Left renal cortex interstitium (tissue), 4 donors: ENCODE measurements at regions not wholly inside any gene's neighbourhood (a gene's known extent, or its start where the extent isn't known, plus 50 kb on each side); places are given as distances from the start of the nearest gene placed in this dataset.

Source experiments
- DNase-seq, 4 donors: peaks; one replicate each; pipeline ENCODE4 v3.0.0-alpha.2; 2013; ENCODE audit warnings: low read depth in 4 of 4, low spot score in 2 of 4, missing footprints in 1 of 4

GRCh38 chr10:64449603-64450002 lies 928.4 kb downstream of the REEP3 start:
- no peak for DNase-seq

- no peak for DNase-seq
These were observed 929.1 kb downstream of the REEP3 start for GRCh38 chr10:64450312-64450711.

DNA sequence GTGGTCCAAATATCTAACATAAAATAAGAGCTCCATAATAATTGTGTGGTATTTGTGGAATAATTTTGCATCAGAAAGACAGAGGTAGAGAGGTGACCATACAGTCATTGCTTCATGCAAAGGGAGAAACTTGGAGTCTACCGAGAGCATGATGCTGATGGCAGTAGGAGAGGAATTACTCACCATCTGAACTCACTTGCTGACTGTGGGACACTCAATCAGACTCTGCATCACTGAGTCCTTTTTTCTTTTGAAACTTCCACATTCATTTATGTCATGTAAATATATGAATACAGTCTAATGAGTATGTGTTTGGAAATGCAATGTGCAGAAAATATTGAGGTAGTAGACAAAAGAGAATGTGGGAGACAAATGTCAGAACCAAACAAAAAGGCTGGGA lies 933.8 kb downstream of the REEP3 start:
- no peak for DNase-seq

- DNase-seq, result no peak
These were observed 937.1 kb downstream of the REEP3 start for GRCh38 chr10:64458306-64458705.

- DNase-seq, result no peak
These were observed 942.2 kb downstream of the REEP3 start for GRCh38 chr10:64463406-64463805.

GRCh38 chr10:64465653-64466052 lies 944.5 kb downstream of the REEP3 start:
- no peak for DNase-seq

DNA sequence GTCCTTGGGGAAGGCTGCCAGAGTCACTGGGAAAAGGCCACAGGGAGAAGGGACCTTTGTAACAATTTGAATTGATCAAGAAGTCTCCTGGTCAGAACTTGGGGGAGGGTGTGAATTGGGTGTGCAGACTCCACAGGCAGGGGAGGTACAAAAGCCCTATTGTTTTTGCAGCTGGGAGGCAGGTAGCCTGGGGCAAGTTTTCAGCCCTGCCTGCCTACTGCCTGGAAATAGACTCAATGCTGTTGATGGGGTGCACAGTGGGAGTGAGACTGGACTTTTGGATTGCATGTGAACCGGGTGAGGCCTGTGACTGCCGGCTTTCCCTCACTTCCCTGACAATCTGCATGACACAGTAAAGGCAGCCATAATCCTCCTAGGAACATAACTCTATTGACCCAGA lies 947.0 kb downstream of the REEP3 start:
- no peak for DNase-seq

GRCh38 chr10:64476506-64476905 lies 955.3 kb downstream of the REEP3 start:
- no peak for DNase-seq

- DNase-seq, result no peak
These were observed 956.6 kb downstream of the REEP3 start for GRCh38 chr10:64477791-64478190.

- no peak for DNase-seq
These were observed 963.7 kb downstream of the REEP3 start for GRCh38 chr10:64484811-64485330.

DNA sequence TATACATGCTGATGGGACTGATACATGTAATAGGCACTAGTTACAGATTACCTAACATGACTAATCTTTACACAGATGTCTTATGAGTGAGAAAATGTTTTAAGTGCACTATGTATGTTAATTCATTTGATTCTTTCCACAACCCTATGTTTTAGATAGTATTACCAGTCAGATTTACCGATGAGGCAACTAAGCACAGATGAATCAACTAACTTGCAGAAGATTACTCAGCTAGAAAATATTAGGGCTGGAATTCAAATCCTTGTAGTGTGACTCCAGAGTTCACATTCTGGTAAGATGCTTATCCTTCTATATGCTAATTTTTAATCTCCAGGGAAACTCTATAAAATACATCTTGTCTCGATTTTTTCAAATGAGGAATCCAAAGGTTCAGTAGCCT lies 964.9 kb downstream of the REEP3 start:
- no peak for DNase-seq

DNA sequence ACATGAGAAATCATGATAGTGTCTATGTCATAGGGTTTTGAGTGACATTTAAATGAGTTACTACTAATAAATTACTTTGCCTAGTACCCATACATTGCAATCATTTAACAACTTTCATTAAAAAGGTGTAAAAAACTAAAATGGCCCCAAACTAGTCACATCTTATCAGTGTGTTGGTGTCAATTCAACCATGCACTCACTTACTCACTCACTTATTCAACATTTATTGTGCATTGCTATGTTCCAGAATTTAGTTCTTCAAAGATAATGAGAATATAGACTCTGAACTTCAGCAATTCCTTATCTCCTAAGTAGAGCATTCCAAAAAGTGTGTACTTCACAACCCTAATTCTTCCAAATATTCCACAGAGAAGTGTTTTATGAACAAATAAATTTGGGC lies 965.7 kb downstream of the REEP3 start:
- DNase-seq, result no peak

- no peak for DNase-seq
These were observed 973.7 kb downstream of the REEP3 start for GRCh38 chr10:64494901-64495300.

GRCh38 chr10:64497306-64497705 lies 976.1 kb downstream of the REEP3 start:
- no peak for DNase-seq

DNA sequence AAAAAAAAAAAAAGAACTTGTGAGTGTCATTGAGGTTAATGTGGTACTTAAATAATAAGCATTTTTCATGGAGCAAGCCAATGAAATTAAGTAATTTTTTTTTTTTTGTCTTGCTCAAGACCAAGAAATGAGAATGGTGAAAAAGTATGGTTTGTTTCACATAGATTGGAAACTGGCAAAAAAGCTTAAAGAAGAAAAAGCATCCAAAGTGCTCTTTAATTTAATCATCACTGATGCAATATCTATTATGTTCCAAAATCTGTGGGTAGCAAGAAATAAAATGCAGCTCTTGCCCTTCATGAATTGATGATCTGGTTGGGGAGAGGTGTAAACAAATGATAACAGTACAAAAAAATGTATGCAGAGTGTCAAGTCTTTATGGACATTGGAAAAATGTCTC lies 980.6 kb downstream of the REEP3 start:
- no peak for DNase-seq

DNA sequence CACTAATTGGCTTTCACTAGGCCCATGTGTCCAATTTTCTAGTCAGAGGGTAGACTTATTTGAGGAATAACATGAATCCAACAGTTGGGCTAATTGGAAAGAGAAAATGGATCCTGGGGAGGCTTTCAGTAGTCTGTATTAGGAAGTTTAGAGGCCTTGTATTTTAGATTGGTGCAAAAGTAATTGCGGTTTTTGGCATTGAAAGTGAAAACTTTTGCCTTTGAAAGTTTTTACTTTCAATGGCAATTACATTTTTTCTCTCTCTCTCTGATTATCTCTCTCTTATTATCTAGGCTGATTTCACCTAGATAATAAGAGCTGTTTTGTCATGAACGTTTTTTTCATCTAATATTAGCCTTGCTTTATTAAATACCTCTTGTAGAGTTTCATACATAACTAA lies 981.7 kb downstream of the REEP3 start:
- no peak for DNase-seq

- no peak for DNase-seq
These were observed 982.2 kb downstream of the REEP3 start for GRCh38 chr10:64503429-64503828.

- no peak for DNase-seq
These were observed 984.3 kb downstream of the REEP3 start for GRCh38 chr10:64505501-64505900.

DNA sequence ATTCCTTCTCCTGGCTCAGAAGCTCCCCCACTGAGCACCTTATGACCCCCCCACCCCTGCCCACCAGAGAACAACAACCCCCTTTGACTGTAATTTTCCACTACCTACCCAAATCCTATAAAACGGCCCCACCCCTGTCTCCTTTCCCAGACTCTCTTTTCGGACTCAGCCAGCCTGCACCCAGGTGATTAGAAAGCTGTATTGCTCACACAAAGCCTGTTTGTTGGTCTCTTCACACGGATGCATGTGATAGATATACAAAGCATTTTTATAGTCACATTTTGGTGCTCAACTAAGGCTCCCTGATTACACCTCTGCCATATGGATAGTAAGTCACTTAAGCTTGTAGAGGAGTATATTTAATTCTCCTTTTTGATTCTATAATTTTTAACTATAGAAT lies 985.8 kb downstream of the REEP3 start:
- no peak for DNase-seq

- no peak for DNase-seq
These were observed 986.4 kb downstream of the REEP3 start for GRCh38 chr10:64507651-64508028.

- no peak for DNase-seq
These were observed 986.9 kb downstream of the REEP3 start for GRCh38 chr10:64508029-64508661.

DNA sequence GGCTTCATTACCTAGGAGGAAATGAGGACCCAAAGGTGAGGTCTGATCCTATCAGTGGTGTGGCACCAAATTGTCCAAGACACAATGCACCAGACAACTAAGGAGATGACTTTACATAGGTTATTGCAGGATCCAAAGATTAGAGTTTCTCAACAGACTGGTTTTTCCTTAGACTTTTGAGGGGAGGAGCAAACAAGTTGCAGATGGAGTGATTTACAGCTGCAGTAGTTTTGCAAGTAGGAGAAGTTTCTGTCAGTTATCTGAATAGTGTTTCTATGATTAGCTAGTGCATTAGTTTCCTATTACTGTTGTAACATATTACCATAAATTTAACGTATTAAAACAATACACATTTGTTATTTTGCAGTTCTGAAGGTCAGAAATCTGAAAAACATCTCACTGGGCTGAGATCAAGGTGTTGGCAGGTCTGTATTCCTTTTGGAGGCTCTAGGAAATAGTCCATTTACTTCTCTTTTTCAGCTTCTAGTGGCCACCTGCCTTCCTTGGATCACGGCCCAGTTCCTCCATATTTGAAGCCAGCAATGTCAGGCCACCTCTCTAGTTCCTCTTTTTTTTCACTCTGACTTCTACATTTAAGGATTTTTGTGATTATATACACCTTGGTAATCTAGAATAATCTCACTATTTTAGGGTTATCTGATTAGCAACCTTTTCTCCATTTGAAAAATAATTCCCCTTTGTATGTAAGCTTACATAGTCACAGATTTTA lies 994.9 kb downstream of the REEP3 start:
- DNase-seq, result no peak
